LNCAP (cell line): ENCODE measurements at regions not wholly inside any gene's neighbourhood (a gene's known extent, or its start where the extent isn't known, plus 50 kb on each side); places are given as distances from the start of the nearest gene placed in this dataset.

Source experiments
- TF ChIP-seq, protein P1 (sequence below): fragments of 450-650 bp; IDR thresholded peaks from 2 replicates; pipeline ENCODE4 v1.5.1; 2017; ENCODE audit warnings: mild to moderate bottlenecking

- TF ChIP-seq, protein P1, sequence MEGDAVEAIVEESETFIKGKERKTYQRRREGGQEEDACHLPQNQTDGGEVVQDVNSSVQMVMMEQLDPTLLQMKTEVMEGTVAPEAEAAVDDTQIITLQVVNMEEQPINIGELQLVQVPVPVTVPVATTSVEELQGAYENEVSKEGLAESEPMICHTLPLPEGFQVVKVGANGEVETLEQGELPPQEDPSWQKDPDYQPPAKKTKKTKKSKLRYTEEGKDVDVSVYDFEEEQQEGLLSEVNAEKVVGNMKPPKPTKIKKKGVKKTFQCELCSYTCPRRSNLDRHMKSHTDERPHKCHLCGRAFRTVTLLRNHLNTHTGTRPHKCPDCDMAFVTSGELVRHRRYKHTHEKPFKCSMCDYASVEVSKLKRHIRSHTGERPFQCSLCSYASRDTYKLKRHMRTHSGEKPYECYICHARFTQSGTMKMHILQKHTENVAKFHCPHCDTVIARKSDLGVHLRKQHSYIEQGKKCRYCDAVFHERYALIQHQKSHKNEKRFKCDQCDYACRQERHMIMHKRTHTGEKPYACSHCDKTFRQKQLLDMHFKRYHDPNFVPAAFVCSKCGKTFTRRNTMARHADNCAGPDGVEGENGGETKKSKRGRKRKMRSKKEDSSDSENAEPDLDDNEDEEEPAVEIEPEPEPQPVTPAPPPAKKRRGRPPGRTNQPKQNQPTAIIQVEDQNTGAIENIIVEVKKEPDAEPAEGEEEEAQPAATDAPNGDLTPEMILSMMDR = no peak
These were observed 1164.3 kb upstream of the GYPC start for GRCh38 chr2:125491663-125492062.

DNA sequence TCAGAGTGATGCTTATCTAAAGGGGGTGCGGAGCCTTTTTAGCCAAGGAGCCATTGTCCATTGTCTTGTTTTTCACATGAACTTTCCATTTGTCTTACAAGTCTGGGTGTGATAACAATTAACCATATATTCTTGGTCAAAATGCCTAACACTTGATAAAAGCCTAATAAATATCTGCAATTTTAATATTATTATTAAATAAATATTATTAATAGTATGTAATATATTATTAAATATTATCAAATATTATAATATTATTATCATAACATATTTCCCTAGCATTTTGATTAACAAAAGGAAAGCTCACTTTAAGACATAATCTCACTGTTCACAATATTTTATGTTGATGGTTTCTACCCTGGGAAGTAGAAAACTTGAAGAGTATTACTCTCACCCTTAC lies 1143.6 kb upstream of the GYPC start:
- TF ChIP-seq, protein P1 = no peak

- TF ChIP-seq, protein P1 = peak; percentile 53
These were observed 1139.4 kb upstream of the GYPC start for GRCh38 chr2:125516496-125517109.

GRCh38 chr2:125526093-125526492 lies 1129.9 kb upstream of the GYPC start:
- TF ChIP-seq, protein P1 = no peak

DNA sequence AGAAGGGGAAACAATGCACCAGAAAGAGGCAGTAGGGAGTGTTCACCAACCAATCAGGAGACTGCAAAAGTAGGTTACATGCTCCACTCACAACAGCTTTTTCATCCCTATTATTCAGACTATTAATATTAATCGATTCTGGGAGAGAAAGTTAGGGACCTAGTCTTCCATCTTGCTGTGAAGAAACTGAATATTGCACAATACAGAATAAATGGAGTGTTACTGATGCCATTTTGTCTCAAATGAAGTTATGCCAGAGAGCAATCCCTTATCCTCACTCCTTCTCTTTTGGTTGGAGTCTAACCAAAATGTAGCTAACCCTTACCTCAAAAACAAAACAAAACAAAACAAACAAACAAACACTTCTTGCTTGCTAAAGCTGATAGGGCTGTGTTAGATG lies 1120.9 kb upstream of the GYPC start:
- TF ChIP-seq, protein P1 = no peak

- TF ChIP-seq, protein P1 = no peak
These were observed 1111.9 kb upstream of the GYPC start for GRCh38 chr2:125543968-125544514.

DNA sequence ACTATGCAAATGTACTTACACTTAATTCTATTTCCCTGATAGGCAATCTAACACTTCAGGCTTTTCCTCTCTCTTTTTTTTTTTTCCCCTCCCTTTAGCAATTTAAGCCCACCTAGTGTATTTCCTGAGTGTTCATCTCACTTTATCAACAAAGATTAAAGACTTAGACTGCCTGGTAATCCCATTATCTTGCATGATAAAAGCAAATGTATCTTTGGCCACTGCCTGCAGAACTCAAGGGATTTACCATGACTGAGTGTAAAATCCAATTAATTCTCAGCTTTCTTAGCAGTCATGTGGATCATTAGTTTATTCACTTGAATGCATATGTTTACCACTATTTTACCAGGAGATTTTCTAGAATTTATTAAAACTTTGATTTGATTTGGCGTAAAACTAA lies 1102.2 kb upstream of the GYPC start:
- TF ChIP-seq, protein P1 = no peak

- TF ChIP-seq, protein P1 = no peak
These were observed 1101.0 kb upstream of the GYPC start for GRCh38 chr2:125554956-125555355.
